ENCODE measurements at regions not wholly inside any gene's neighbourhood (a gene's known extent, or its start where the extent isn't known, plus 50 kb on each side); places are given as distances from the start of the nearest gene placed in this dataset.

GRCh38 chr21:38696579-38696978 lies 109.2 kb upstream of the ETS2 start:
- no peak for DNase-seq (ENCODE audit: low read depth, low spot score)

- DNase-seq (ENCODE audit: low read depth, low spot score): no peak
Observed at GRCh38 chr21:38699048-38699447, 106.7 kb upstream of the ETS2 start.

- DNase-seq (ENCODE audit: low read depth, low spot score): no peak
Observed at GRCh38 chr21:38702196-38702595, 103.5 kb upstream of the ETS2 start.

GRCh38 chr21:38709876-38710275 lies 95.9 kb upstream of the ETS2 start:
- no peak for DNase-seq (ENCODE audit: low read depth, low spot score)

DNA sequence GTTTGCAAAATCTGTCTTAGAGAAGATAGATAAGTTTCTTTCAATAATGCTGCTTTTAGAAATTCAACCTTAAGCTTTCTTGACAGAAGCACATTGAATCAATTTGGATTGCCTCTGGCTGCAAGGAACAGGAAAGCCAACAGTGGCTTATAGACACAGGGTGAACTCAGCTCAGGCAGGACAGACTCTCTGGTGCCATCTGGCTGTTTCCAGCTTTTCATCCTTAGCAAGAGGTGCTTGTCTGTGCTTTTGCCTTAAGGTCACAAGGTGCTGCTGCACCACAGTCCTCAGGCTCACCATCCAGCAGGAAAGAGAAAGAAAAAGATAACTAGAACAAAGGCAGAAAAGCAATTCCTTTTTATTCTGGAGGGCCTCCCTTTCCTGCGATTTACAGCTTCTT lies 93.7 kb upstream of the ETS2 start:
- no peak for DNase-seq (ENCODE audit: low read depth, low spot score)

DNA sequence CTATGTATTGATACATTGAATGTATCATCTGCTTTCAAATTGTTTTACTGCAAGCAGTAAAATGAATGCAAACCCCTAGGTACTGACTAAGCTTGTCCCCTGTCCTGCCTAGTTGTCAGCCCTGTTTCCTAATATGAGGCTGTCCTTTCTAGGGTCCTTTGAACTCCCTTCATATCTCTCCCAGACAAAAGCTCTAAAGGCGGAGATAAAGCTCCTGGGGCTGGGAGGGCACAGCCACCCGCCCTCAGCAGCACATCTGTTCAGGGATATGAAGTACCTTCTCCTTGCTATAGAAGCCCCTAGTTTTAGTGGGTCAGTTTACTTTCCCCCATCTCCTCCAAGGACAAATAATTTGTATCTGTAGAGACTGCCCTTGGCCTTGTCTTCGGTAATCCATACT lies 93.1 kb upstream of the ETS2 start:
- no peak for DNase-seq (ENCODE audit: low read depth, low spot score)

DNA sequence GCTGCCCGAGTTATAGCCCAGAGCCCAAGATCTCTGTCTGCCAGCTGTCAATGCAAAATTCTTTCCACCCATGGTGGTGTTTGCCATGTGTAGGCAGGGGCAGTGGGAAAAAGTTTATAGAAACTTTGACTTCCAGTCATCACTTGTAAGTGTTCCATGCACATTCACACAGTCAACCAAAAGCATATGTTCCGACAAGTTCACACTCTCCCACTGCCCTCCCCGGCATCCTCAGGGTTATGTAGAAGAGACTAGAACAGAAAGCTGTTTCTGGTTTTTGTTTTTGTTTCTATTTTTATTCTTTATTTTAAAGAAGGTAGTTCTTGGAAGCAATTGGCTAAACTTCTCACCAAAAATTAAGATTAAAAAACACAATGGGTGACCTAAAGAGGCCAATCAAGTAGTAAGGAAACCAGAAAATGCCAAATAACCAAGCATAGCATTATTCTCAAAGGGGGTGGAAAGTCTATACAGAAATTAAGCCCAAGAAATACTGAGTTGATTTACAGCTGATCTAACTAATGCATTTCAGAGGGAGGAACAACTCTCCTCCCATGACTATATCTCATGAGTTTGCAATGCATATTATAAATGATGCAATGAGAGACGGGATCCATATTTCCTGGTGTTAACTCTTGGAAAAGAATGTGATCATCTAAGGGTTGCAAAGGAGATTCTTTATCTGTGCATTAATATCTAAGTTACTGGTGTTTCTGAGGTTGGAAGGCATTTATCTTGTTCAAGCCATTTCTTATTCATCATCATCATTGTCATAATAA lies 91.5 kb upstream of the ETS2 start:
- no peak for DNase-seq (ENCODE audit: low read depth, low spot score)

GRCh38 chr21:38714999-38715398 lies 90.7 kb upstream of the ETS2 start:
- DNase-seq (ENCODE audit: low read depth, low spot score): no peak

DNA sequence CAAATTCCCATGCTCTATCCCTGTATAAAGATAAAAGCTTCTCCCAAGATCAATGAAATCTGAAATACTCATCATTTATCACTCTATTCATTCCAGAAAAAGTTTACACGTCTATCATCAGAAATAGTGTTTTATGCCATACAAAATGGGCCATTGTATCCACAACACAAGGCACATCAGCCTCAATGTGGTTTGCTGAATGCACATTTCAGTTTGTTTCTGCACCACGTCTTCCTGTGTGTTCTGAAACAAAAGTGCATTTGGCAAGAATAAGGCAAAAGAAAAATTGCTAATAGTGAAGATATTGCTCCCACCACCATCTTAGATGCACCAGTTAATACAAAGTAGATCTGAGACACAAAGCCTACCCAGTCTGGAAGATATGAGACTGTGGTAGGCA lies 89.6 kb upstream of the ETS2 start:
- no peak for DNase-seq (ENCODE audit: low read depth, low spot score)

DNA sequence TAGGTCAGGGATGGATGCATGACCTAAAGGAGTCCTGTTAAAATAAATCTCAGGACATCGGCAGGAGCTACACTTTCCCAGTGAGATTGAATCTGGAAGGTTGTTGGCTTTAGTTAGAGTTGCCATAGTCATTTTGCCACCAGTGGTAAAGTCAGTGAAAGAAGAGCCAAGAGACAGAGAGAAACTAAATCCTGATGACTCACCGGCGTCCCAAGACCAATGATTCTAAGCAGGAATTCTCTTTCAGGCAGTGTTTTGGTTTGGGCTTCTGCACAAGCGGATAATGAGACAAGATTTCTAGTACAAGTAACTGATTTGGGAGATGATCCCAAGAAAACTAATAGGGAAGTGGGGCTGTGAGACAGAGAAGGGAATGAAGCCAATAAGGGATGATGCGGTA lies 88.8 kb upstream of the ETS2 start:
- no peak for DNase-seq (ENCODE audit: low read depth, low spot score)

- DNase-seq (ENCODE audit: low read depth, low spot score): no peak
Observed at GRCh38 chr21:38718481-38718880, 87.2 kb upstream of the ETS2 start.

DNA sequence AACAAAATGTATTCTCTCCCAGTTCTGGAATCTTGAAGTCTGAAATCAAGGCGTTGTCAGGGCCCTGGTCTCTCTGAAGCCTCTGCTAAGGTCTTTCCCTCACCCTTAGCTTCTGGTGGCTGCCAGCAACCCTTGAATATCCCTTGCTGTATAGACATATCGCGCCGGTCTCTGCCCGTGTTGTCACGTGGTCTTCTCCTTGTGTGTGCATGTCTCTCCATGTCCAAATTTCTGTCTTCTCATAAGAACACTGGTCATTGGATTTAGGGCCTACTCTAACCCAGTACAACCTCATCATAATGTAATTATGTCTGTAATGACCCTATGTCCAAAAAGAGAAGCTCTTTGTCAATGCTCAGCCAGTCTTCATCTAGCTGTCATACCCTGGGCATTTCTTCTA lies 85.7 kb upstream of the ETS2 start:
- DNase-seq (ENCODE audit: low read depth, low spot score): no peak

GRCh38 chr21:38721055-38721454 lies 84.7 kb upstream of the ETS2 start:
- no peak for DNase-seq (ENCODE audit: low read depth, low spot score)

- DNase-seq (ENCODE audit: low read depth, low spot score): no peak
Observed at GRCh38 chr21:38721958-38722357, 83.8 kb upstream of the ETS2 start.

DNA sequence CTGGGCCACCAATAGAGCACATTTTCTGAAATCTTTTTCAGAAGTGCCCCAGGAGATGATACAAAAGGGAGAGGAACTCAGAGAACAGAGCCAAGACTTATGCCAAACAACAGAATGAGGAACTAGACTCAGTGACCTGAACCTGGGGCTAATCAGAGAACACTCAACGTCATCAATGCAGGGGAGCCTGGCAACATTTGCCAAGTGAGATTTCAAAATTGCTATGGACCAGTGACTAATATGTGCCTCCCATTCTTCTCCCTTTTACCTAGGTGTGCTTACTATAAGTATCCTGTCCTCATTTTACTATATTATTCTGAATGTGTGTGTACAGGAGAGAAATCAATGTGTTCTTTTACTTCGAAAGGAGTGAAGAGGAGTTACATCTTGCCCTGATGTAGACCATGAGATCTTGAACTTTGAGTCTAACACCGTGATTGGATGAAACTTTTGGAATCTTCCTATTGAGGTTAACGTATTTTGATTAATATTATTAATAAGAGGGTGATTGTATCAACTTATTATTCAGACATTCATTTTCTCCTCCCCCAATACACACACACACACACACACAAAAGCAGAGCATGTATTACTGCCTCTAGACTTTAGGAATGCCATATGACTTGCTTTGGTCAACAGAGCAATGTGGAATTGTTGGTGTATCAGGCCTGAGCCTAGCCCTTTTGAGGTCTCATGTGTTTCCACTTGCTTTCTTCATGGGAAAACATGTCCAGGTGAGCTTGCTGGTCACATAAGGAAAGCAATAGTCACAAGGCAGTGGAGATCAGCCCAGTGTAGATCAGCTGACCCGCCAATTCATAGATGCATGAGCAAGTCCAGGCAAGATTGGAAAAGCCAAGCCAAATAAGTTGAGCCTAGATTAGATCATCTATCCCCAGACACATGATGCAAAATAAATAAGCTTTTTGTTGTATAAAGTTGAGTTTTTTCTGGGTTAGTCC lies 80.3 kb upstream of the ETS2 start:
- no peak for DNase-seq (ENCODE audit: low read depth, low spot score)

DNA sequence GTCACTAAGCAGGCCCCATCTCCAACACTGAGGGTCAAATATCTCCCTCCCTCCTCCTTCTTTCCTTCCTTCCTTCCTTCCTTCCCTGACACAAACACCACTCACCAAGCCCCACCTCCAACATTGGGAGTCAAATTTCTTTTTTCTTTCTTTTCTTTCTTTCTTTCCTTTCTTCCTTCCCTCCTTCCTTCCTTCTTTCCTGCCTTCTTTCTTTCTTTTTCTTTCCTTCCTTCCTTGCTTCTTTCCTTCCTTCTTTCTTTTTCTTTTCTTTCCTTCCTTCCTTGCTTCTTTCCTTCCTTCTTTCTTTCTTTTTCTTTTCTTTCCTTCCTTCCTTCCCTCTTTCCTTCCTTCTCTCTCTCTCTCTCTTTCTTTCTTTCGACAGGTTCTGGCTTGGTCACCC lies 79.2 kb upstream of the ETS2 start:
- DNase-seq (ENCODE audit: low read depth, low spot score): no peak

DNA sequence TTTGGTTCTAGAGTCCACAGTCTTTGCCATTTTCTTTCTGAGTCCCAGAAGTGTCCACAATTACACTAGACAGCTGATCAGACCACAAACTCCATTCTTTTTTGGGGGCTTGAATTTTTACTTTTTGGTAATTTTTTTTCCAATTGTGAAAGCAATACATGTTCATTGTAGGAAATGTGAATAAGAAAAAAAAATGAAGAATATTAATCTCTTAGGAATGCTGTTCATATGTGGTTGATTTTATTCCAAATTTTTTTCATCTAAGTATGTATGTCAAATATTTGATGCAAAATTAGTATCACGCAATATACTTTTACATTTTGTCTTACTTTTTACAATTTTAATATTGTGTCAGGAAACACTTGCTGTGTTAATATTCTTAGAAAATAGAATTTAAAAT lies 76.4 kb upstream of the ETS2 start:
- DNase-seq (ENCODE audit: low read depth, low spot score): no peak

DNA sequence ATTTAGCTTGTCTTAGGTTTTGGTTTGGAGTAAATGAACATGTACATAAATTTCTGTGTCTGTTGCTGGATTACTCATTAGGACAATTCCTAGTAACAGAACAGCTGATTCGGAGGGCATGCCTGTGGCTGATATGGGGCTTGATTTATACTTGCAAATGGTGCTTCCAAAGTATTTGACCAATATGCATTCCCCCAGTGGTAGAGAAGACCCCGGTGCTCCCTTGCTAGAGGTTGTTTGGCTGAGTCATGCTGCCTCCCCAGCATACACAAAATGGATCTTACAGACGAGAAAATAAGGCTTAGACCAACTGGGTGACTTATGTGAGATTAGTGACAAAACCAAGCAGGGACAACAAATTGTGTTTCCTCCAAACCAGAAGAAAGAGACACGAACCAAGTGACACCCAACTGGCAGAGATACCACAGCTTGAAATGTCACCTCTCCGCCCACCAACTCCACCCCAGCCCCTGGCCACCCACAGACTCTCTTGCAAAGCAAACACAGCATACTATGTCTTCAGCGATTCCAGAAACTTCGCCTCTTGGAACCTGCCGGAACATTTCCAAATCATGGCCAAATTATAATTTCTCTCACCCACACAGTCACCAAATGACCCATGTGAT lies 75.9 kb upstream of the ETS2 start:
- DNase-seq (ENCODE audit: low read depth, low spot score): no peak

DNA sequence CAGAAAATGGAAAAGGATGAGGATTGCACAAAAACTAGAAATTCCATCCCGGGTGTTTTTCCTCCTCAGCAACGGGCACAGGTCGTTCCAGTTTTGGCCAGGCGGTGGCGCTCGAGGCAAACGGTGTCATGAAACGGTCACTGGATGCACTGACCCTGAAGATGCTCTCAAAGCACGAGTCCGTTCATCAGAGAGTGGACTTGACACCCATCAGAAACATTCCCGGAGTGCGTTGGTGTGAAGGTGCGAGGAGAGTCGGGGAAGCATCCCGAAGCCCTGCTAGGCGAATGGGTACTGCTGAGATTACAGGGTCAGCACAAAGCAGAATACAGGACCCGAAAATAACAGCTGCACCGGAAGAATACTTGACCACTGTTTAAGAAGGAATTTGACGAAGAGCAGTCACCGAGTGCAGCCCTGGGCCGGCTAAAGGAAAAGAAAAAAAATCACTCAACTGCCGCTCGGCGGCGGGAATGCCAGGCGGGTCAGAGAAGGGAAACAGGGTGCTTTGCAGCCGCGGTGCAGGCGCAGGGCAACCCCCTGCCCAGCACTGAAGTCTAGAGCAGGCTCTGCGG lies 71.7 kb upstream of the ETS2 start:
- DNase-seq (ENCODE audit: low read depth, low spot score): peak; percentile 40

- DNase-seq (ENCODE audit: low read depth, low spot score): no peak
Observed at GRCh38 chr21:38734646-38735365, 70.9 kb upstream of the ETS2 start.

DNA sequence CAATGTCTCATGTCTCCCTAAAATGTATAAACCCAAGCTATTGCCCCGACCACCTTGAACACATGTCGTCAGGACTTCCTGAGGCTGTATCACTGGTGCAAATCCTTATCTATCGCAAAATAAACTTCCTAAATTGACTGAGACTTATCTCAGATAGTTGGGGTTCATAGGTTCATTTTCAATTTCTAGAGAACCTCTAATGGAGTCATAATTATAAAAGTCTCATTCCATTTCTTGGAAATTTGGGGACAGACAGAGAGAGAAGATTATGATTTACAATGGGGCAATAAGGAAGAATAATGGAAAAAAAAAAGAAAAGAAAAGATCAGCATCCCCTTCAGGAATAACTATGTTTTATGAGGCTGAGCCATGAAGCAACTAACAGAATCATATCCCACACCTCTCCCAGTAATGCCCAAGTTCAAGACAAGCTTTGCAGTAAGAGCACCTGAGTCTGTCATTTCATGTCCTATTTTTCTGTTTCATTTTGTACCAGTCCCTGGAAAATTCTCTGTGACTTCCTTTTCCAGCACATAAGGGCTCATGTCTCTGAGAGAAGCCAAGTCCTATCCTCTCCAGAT lies 70.0 kb upstream of the ETS2 start:
- DNase-seq (ENCODE audit: low read depth, low spot score): no peak
